BLaER1 treated with 17β-estradiol and CSF1 and Interleukin-3, amounts not matched to agents 10 nM and 100 nM (cell line): ENCODE measurements at regions not wholly inside any gene's neighbourhood (a gene's known extent, or its start where the extent isn't known, plus 50 kb on each side); places are given as distances from the start of the nearest gene placed in this dataset.
"Not testable (repeated sequence)": the region's sequence is repeated elsewhere in the genome, so short reads cannot be mapped to it uniquely, and the experiment has no call there.

ENCODE experiments used
- H3K27ac ChIP-seq, 11 experiments: shearing (Covaris generic); formaldehyde crosslinking; 2 replicates each; pipeline ENCODE4 v1.8.1; 2022
- H3K27me3 ChIP-seq, 11 experiments: shearing (Covaris generic); formaldehyde crosslinking; 2 replicates each; pipeline ENCODE4 v1.8.1; 2022
- H3K36me3 ChIP-seq, 11 experiments: shearing (Covaris generic); formaldehyde crosslinking; 2 replicates each; pipeline ENCODE4 v1.8.1; 2022
- H3K4me1 ChIP-seq, 10 experiments: shearing (Covaris generic); formaldehyde crosslinking; 2 replicates each; pipeline ENCODE4 v1.8.1; 2022
- H3K4me2 ChIP-seq, 11 experiments: shearing (Covaris generic); formaldehyde crosslinking; 2 replicates each; pipeline ENCODE4 v1.8.1; 2022
- H3K4me3 ChIP-seq, 10 experiments: shearing (Covaris generic); formaldehyde crosslinking; 2 replicates each; pipeline ENCODE4 v1.8.1; 2022
- H3K9ac ChIP-seq, 11 experiments: shearing (Covaris generic); formaldehyde crosslinking; 2 replicates each; pipeline ENCODE4 v1.8.1; 2022
- H3K9me3 ChIP-seq, 11 experiments: shearing (Covaris generic); formaldehyde crosslinking; replicated peaks in 1 of 11; 2 replicates each; pipeline ENCODE4 v1.8.1; 2022
- H4K20me1 ChIP-seq, 11 experiments: shearing (Covaris generic); formaldehyde crosslinking; 2 replicates each; pipeline ENCODE4 v1.8.1; 2022
- Cebpa-rat ChIP-seq, 11 experiments: shearing (Covaris generic); IDR thresholded peaks; 2 replicates each; pipeline ENCODE4 v1.8.1; 2022

DNA sequence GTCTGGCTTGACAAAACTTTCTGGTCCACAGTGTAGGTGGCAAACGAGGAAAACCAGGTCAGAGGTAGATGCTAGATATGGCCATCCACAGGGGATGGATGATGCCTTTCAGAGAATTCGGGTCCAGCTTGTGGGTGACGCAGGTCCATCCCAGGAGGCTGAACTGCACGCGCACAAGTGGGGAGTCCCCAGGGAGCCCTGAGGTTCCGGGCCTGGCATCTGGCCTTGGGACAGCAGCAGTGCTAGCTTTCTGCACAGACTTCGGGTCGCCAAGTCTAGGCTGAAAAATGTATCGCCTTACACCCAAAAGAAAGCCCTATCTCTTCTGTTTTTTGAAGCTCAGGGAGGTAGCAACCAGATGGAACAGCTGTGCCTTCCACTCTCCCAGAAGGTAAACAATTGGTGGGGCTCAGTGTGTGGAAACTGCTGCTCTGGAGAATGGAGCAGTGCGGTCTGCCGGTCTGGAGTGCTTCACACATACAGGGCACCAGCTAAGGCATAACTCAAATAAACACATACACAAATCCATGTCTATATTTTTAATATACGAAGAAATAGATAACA lies 119.3 kb upstream of the ACBD5 start:
- no peaks in the 10 kb centered on the region for H3K36me3 ChIP-seq
- H3K4me1 ChIP-seq, result peaks cover 0 to 45% (median 33%) of the 10 kb centered on the region in 10 experiments; a peak in 17 of 20 replicates
- H3K27me3 ChIP-seq, result no peaks in the 10 kb centered on the region
- no peak overlapping the region for H3K4me3 ChIP-seq
- no peaks in the 10 kb centered on the region for H3K9me3 ChIP-seq
- H3K9ac ChIP-seq, result peak overlapping the region in 4 of 11 experiments; percentile 5 to 49 (median 30); a peak in 3 of 22 replicates
- peak overlapping the region in 9 of 11 experiments; percentile 10 to 86 (median 68); a peak in 16 of 22 replicates for H3K4me2 ChIP-seq
- peak overlapping the region in 1 of 11 experiments; percentile 8; a peak in 1 of 22 replicates for H3K27ac ChIP-seq
- no peaks in the 10 kb centered on the region for H4K20me1 ChIP-seq
- TF ChIP-seq Cebpa-rat (IDR thresholded peaks at IDR 0.05), result no peak

DNA sequence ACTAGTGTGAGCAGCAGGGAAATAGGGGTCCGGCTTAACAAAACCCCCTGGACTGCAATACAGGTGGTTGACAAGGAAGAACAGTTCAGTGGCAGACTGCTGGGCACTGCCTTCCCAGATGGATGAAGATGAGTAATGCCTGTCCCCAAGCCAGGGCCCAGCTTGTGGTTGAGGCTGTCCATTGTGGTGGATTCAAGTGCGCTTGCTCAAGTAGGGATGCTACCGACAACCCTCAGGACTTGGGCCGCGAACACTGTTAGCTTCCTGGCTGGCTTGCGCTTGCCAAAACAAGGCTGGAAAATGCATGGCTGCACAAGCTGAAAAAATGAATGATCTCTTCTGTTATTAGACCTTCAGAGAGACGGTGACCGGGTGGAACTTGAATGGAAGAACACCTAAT lies 116.1 kb upstream of the ACBD5 start:
- peaks cover 7 to 64% (median 47%) of the 10 kb centered on the region in 10 experiments for H3K4me1 ChIP-seq
- no peaks in the 10 kb centered on the region for H3K27me3 ChIP-seq
- H3K9ac ChIP-seq, result no peak overlapping the region
- no peaks in the 10 kb centered on the region for H4K20me1 ChIP-seq
- no peak overlapping the region for H3K4me3 ChIP-seq
- no peaks in the 10 kb centered on the region for H3K9me3 ChIP-seq
- H3K4me2 ChIP-seq, result no peak overlapping the region
- no peaks in the 10 kb centered on the region for H3K36me3 ChIP-seq
- no peak overlapping the region for H3K27ac ChIP-seq
- no peak for TF ChIP-seq Cebpa-rat (IDR thresholded peaks at IDR 0.05)

DNA sequence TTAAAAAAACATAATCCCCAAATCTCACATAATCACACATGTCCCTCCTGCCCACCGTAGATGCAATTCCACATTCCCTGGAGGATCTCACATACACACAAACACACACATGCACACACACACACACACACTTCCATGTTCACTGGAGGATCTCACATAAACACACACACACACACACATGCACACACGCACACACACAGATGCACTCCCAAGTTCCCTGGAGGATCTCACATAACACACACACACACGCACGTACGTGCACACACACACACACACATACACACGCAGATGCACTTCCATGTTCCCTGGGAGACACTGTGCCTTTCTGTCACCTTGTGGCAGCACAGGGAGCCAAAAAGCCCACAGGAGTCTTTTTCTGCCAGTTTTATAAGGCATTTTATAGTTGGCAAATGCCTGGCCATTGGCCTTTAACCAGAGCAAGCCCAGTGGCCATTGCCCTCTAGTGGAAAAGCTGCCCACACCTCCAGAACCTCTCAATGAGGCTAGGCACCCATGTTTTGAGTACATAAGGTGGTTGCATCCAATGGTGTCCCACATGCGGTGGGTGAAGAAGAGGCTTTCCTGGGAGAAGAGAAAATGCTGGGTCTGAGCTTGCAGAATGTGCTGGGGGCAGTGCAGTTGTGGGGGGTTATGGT lies 115.4 kb upstream of the ACBD5 start:
- no peak overlapping the region for H3K4me3 ChIP-seq
- no peak overlapping the region for H3K9ac ChIP-seq
- no peak overlapping the region for H3K27ac ChIP-seq
- no peaks in the 10 kb centered on the region for H4K20me1 ChIP-seq
- TF ChIP-seq Cebpa-rat (IDR thresholded peaks at IDR 0.05), result no peak
- peaks cover 7 to 64% (median 47%) of the 10 kb centered on the region in 10 experiments for H3K4me1 ChIP-seq
- no peaks in the 10 kb centered on the region for H3K9me3 ChIP-seq
- peak overlapping the region in 6 of 11 experiments; percentile 5 to 37 (median 22); a peak in 6 of 22 replicates for H3K4me2 ChIP-seq
- no peaks in the 10 kb centered on the region for H3K36me3 ChIP-seq
- H3K27me3 ChIP-seq, result no peaks in the 10 kb centered on the region

DNA sequence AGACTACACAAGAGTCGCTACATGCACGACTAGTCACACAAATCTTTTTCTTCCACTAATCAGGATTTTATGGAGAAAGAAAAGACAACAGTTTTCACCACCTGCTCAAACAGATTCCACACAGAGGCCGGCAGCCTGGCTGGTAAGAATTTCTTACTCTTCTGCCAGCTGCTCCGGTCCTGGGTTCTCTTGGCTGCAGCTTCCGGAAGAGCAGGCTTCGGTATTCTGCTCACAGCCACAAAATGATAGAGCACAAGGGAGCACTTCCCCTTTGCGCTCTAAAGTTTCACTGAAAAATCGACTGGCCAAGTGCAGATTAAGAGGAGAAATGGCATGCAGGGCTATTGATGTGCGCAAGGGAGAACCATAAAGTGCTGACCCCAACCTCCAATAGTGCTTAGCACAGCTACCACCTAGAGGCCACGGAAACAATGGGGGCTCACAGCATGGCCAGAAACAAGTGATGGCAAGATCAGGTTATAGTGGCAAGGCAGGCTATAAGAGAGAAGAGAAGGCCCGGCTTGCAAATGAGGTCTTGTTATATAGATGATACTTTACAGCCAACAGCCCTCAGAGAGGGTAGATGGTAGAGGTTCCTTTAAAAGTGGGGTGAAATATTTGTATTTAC lies 114.2 kb upstream of the ACBD5 start:
- Histone ChIP-seq H3K27ac (peak overlapping the region in 10 of 11 experiments; percentile 20 to 70 (median 50); a peak in 13 of 22 replicates), H3K4me2 (peak overlapping the region; percentile 80 to 88 (median 82))

DNA sequence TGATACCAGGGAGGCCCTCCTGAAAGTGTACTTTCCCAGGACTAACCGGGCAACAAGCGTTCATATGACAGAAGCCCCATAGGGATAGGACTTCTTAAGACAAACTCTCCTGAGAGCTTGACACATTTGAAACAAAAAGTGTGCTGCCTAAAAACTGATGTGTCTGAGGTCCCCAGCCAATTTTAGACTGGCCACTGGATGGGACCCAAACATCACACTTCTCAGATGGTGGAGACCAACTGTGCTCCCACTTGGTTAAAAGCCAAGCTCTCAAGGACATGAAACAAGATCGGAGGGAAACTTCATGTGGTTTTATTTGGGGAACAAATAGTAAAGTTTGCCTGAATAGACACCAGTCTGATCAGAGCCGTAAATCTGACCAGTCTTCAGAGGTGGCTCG lies 113.5 kb upstream of the ACBD5 start:
- H3K9ac ChIP-seq, result peak overlapping the region in 9 of 11 experiments; percentile 31 to 57 (median 49); a peak in 12 of 22 replicates
- not testable (repeated sequence) for H3K9me3 ChIP-seq, H4K20me1 ChIP-seq, H3K36me3 ChIP-seq, H3K27me3 ChIP-seq
- H3K4me1 ChIP-seq, result peaks cover 7 to 50% (median 37%) of the 10 kb centered on the region in 10 experiments
- H3K4me2 ChIP-seq, result peak overlapping the region; percentile 80 to 88 (median 82)
- peak overlapping the region in 9 of 10 experiments; percentile 5 to 44 (median 25); a peak in 7 of 20 replicates for H3K4me3 ChIP-seq
- peak overlapping the region in 10 of 11 experiments; percentile 20 to 70 (median 50); a peak in 13 of 22 replicates for H3K27ac ChIP-seq

More for the DNA sequence above, 114.2 kb upstream of the ACBD5 start:
- not testable (repeated sequence) for H4K20me1 ChIP-seq, H3K27me3 ChIP-seq, H3K9me3 ChIP-seq, H3K36me3 ChIP-seq
- Histone ChIP-seq H3K9ac (peak overlapping the region in 10 of 11 experiments; percentile 31 to 57 (median 48); a peak in 13 of 22 replicates), H3K4me1 (peaks cover 7 to 57% (median 42%) of the 10 kb centered on the region in 10 experiments), H3K4me3 (peak overlapping the region; percentile 5 to 44 (median 26); a peak in 9 of 20 replicates)

DNA sequence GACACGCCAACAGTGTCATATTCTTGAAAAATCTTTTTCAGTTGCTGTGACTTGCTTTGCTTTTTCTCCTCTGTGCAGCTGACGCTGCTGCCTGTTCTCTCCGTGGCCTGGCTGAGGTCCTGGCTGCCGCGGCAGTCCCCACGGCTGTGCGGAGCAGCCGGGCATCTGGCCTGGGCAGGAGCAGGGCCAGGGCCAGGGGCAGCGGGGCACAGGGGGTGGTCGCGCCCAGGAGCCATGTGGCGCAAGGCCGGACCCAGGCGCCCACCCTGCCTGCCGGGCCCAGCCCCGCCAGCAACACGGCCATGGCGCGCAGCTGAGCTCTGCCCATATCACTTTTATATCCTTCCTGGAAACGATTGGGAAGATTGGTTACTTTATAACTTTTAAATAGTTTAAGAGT lies 109.4 kb upstream of the ACBD5 start:
- Histone ChIP-seq H3K4me2 (no peak overlapping the region), H4K20me1 (no peaks in the 10 kb centered on the region), H3K36me3 (no peaks in the 10 kb centered on the region), H3K4me1 (peaks cover 7 to 32% (median 18%) of the 10 kb centered on the region in 10 experiments), H3K27ac (no peak overlapping the region), H3K4me3 (no peak overlapping the region), H3K9ac (no peak overlapping the region), H3K27me3 (no peaks in the 10 kb centered on the region), H3K9me3 (no peaks in the 10 kb centered on the region)
- TF ChIP-seq Cebpa-rat (IDR thresholded peaks at IDR 0.05), result no peak

DNA sequence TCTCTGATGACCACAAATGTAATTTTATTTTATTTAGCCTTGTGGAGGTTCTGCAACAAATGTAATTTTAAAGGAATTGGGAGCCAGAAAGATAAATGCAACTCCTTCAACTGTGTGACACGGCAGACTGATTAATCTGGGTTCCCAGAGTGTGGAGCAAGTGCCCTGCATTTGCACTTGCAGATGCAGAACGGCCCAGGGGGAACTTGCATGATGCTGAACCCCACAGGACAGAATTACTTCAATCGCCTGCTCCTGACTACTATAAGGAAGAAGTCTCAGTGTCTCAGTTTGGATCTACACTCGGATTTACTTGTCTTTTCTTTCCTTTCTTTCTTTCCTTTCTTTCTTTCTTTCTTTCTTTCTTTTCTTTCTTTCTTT lies 107.2 kb upstream of the ACBD5 start:
- H3K4me3 ChIP-seq, H3K27me3 ChIP-seq, H3K9me3 ChIP-seq, H3K9ac ChIP-seq, H3K27ac ChIP-seq, H3K36me3 ChIP-seq, H4K20me1 ChIP-seq: not testable (repeated sequence)
- H3K4me2 ChIP-seq, result 0 out of 22 replicates have a peak overlapping the region, but pooled peaks of 2 of the 11 experiments have one; percentile 30 to 34
- peaks cover 0 to 11% (median under 1%) of the 10 kb centered on the region in 10 experiments; a peak in 7 of 20 replicates for H3K4me1 ChIP-seq

DNA sequence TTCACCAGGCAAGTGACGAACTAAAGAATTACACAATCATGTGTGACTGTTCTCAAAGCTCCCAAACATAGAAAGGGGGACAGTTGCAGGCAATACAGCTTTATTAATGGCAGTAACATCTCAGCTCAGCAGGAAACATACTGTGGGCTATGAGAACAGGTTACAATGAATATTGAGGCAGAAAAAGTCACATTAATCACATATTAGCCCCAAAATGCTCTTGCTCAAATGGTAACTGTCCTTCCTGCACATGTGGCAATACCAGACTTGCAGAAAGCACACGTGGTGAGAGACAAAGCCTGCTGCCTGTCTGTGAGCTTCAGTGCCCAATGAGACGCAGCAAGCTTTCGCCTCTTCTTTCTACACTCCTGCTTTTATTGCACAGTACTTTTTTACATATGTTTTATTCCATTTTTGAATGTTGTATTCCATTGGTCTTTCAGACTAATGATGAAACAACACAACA lies 104.9 kb upstream of the ACBD5 start:
- H3K27ac ChIP-seq, result no peak overlapping the region
- no peaks in the 10 kb centered on the region for H3K36me3 ChIP-seq
- no peaks in the 10 kb centered on the region for H3K27me3 ChIP-seq
- no peaks in the 10 kb centered on the region for H3K9me3 ChIP-seq
- no peak overlapping the region for H3K9ac ChIP-seq
- H3K4me2 ChIP-seq, result no peak overlapping the region
- TF ChIP-seq Cebpa-rat (IDR thresholded peaks at IDR 0.05), result no peak
- no peaks in the 10 kb centered on the region for H4K20me1 ChIP-seq
- H3K4me3 ChIP-seq, result no peak overlapping the region
- peaks cover 0 to 11% (median 0%) of the 10 kb centered on the region in 10 experiments; a peak in 5 of 20 replicates for H3K4me1 ChIP-seq
